B cell (primary cell): ENCODE measurements at regions not wholly inside any gene's neighbourhood (a gene's known extent, or its start where the extent isn't known, plus 50 kb on each side); places are given as distances from the start of the nearest gene placed in this dataset.

Source experiments
- CTCF ChIP-seq: fragments of 200-600 bp; IDR thresholded peaks from one replicate; pipeline ENCODE4 v1.8.0; 2022; ENCODE audit warnings: antibody characterized with exemption, mild to moderate bottlenecking
- EZH2 ChIP-seq: IDR thresholded peaks from 2 replicates; pipeline ENCODE4 v1.6.1; 2012; ENCODE audit warnings: borderline replicate concordance, low read depth, mild to moderate bottlenecking, moderate library complexity, low read length; ENCODE audit not compliant: insufficient read depth, poor library complexity, severe bottlenecking

DNA sequence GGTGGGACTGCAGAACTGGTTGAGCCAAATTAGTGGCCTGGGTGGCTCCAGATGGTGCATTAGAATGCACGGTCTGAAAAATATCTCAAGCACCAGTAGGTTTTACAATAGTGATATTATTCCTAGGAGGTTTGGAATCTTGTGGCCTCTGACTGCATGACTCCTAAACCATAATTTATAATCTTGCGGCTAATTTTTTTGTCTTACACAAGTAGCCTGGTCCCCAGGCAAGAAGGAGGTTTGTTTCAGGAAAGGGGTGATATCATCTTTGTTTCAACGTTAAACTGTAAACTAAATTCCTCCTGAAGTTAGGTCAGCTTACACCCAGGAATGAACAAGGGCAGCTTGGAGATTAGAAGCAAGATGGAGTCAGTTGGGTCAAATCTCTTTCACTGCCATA, 98.9 kb upstream of the ARL4C start:
- TF ChIP-seq CTCF (no peak), EZH2 (no peak)
